ENCODE measurements at regions not wholly inside any gene's neighbourhood (a gene's known extent, or its start where the extent isn't known, plus 50 kb on each side); places are given as distances from the start of the nearest gene placed in this dataset.

DNA sequence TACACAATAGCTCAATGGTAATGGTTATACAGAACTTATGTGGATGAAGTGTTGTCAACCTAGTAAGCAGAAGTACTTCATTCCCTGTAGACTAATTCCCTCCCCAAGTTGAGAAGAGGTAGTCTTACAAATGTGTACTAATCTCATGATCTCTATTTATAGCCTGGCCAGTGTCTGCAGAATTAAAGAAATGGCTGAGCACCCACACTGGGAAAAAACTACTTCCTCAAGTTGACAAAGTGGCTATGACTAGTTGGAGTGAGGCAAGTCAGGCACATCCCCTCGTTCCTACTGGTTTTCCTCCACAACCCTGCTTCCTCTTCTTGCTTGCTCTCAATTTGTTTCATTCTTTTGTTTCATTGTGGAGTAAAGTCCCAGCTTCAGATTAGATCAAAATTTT lies 566.7 kb upstream of the ZNF717 start:
- DNase-seq = no peak

DNA sequence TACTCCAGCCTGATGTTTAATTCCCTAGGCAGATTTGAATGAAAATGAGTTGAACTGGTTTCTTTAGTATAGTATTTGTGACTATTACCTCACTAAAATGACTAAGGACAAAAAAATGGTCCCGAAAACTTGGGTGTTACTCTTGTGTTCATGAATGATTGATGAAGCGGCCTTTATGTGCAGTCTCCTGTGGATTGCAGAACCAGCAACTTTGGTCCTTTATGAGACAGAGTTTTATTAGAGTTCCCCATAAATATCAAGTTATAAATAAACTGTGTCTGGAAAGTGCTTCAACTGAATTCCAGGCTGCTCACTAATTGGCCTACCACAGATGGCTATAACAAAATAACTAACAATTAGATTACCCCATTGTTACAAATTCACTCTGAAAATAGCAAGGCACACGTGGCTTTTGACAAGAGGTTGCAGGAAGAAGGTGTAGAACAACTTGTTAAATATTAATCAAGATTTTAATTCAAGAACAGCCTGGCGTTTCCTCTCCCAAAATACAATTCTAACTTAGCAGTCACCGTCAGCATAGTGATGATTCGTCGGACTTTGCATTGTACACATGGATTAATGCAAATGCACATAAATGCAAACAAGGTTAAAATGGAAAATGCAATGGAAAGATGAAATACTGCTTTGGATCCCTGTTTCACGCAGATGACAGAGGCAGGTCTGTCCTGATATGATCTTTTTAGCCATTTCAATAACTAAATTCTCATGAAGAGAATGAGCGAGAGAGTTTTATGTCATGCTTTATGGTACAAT lies 567.3 kb upstream of the ZNF717 start:
- no peak for DNase-seq

DNA sequence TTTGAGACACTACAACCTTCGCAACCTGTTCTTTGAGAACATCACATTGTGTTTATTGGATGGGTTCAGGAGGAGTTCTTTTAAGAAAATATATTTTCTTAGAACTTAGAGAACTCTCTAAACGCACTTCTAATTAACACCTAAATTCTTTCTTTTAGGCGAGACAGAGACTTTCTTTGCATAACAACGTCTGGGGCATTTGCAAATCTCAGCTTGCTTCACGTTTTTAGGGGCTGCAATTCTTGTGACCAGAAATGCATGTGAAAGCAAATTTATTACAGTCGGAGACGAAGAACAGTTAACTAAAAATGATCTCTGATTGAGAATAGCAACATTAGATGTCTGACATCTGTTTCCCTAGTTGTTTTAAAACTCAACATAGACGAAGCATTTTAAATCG lies 568.3 kb upstream of the ZNF717 start:
- DNase-seq = no peak

DNA sequence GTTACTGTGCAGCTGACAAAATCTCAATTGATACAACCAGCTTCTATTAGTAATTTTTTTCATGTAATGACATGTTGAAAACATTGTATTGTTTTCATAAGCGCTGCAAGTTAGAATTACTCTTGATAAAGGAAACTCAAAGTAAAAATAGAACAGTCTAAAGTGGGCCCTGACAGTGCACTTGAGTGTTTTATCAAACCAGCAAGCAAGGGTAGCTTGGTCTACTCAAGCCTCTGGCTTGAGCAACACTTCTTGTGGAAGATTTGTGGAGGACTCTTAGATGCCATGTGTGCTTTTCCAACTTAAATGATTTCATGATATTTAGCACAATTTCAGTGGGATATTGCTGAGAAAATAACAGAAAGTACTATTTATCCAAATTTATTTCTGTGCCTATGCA lies 575.7 kb upstream of the ZNF717 start:
- DNase-seq = no peak

DNA sequence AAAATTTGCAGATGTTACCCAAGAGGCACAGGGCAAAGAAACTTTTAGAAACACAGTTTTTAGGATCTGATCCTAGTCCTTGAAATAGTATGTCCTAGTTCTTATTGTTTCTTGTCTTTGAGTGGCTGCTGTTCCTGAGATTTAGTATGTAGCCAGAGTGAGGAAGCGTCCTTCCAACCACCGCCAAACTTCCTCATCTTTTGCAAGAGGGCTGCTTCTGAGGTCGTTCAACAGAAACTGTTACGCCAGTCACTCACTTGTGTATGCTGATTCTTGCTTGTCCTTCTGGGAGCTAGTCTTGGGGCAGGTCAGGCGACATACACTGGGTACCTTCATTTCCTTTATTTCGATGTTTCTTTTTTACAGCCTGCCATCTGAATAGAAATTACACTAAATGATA lies 577.3 kb upstream of the ZNF717 start:
- no peak for DNase-seq

DNA sequence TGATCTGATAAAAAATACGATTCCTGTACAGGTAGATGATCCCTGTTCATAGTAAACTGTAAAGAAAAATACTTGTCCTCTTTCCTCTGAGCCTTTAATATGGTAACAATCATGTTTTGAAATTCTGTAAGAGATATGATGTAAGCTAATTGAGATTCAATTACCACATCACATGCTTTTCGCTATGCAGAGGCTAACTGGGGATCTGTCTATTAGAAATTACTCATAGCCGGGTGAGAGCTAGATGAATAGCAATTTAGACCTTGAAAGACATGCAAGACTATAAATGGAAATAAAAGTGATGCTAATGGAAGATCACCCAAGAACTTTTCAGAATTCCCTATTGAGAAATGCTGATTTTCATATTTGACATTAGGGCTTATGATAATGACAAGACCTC lies 579.9 kb upstream of the ZNF717 start:
- no peak for DNase-seq

DNA sequence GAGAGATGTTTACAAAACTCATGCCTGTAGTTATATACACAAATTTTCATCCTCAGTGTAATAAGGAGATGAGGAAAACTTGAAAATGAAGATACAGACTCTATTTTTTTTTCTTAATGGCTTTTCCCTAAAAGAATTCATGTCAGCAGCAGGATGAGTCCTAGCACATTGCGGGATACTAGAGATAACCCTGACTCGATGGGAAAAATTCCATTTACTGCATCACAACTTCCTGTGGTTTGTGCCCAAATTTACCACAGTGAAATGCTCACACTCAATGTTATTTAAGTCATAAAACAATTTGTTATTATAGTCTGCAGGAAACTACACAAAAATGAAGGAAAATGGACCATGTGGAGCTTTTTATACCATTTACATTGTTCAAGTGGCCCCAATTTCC lies 581.9 kb upstream of the ZNF717 start:
- DNase-seq = no peak

DNA sequence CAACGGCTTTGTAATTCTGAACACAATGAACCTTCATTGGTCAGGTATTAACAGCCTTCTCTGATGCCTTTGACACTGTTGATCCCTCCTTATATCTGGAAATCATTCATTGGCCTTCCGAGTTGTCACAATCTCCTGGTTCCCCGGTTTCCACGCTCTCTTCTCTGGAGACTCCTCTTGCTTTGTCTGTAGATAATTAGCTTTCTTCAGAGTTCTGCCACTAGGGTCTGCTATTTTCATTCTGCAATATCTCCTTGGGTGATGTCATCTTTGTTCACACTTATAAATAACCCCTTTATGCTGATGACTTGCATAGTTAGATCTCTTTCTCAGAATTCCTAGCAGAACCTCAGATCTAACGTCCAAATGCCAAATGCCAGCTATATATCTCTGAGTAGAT lies 583.8 kb upstream of the ZNF717 start:
- no peak for DNase-seq

DNA sequence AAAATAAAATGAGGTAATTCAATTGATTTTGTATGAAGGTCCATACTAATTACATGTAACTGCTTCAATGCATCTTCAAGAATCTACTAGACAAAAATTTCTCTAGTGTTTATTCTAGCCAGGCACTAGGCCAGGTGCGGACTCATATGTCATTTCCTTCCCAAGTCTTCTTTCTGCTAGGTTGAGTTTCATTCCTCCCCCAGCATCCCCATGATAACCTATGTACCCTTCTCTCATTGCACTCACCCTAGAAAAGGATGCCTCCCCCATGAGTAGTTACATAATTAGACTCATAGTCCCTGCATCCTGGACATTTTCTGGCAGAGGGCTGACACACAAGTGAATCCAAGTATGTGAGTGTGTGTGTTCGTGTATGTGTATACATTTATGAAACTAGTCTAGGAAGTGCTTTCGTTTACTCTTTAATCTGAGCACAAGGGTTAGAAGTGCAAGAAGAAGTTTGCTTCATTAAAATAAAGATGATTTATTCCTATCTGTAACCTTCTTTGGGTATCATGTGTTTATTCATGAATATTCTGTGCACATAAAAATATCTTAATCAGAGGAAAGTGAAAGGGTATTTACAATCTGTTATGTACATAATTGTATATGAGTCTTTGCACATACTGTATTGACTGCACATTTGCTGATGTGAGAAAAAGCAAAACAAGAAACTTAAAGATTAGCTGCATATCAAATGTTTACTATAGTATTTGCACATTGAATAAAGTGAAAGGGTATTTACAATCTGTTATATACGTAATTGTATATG lies 585.6 kb upstream of the ZNF717 start:
- DNase-seq = no peak

DNA sequence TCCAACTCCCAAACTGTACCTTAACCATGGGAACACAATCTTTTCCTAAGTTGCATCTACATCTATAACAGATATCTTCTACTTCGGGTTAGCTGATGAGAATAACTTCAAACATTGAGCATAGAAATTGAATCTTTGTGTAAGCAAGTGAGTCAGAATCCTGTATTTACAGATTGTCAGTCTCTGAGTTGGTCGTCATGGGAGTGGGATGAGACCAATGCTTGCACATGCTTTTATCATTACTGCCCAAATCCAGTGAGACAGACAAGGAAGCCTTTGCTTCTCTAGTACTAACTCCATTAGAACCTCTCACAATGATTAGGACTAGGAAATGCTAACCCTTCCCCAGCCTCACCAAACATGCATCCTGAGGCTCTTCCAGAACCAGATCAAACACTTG lies 587.1 kb upstream of the ZNF717 start:
- no peak for DNase-seq

DNA sequence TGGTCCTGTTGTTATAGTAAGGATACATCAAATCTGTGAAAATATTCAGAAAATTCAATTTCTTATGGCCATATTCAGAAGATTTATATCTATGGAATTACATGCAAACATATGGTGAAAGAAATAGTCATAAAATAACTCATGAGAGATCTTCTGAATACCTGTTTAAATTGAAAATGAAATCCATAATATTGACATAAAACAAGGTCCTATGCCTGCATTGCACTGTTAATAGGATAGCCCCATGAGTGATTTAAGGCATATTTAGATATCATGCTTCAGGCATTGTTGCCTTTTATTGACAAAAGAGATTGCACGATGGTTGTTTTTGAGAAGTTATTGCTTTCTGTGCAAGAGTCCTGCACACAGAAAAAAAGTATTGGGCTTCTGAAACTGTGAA lies 591.7 kb upstream of the ZNF717 start:
- DNase-seq = no peak

DNA sequence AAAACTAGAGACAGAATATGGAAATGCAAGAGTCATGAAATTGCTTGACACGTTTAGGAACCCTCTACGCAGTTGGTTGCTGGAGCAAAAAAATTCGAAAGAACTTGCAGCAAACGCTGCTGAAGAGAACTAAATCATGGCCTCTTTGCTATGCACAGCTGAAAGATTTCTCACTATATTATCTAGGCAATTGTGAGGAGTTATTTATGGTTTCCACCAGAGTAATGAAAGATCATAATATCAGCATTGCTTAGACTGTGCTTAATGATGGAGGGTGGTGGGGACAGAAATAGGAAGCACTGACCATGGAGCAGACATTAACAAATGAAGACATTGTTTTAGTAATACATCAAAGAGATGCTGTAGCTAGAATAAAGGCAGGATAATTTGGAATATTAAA lies 593.4 kb upstream of the ZNF717 start:
- no peak for DNase-seq

DNA sequence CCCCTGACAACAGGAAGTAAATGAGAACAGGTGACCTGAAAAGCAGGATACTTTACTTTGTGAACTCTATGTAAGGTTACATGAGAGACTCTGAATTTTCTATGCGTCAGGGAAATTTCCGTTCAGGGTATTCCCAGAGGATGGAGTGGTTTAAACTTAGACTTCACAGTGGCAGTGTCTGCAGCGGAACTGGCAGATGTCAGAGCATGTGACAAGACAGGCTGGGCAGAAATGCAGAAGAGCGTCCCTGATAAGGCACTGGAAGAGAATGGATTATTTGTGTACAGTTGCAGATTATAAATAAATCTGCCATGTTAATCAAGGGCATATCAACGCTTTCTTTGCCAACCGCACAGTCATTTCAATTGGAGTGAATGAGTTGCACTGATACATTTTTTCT lies 598.4 kb upstream of the ZNF717 start:
- no peak for DNase-seq

DNA sequence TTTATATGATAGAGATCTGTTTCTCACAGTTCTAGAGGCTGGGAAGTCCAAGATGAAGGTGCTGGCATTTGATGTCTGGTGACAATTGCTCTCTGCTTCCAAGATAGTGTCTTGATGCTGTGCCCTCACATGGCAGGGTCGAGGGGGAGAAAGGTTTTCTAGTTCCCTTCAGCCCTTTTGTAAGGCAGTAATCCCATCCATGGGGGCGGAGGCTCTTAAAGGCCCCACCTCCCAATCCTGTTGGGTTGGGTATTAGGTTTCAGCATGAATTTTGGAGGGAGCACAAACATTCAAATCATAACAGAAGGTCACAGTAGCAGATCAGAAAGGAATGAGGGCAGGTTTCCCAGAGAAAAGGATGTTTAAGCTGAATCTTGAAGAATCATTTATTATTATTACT lies 601.7 kb upstream of the ZNF717 start:
- DNase-seq = no peak

DNA sequence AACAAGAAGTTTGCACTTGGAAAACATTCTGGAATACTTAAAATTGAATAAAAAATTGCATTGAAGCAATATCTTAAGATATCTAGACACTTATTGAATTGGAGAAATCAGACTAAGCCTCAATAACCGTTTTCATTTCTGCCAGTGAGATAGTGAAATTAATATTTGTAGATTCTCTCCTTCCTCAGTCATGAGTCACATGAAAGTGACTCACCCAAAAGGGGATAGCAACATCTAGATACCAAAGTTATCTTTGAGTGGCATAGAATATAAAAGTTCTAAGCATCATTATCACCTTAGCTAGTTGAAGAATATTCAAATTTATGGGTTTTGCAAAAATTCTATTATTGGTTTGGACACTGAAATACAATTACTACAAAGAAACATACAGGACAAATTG lies 614.8 kb upstream of the ZNF717 start:
- no peak for DNase-seq

DNA sequence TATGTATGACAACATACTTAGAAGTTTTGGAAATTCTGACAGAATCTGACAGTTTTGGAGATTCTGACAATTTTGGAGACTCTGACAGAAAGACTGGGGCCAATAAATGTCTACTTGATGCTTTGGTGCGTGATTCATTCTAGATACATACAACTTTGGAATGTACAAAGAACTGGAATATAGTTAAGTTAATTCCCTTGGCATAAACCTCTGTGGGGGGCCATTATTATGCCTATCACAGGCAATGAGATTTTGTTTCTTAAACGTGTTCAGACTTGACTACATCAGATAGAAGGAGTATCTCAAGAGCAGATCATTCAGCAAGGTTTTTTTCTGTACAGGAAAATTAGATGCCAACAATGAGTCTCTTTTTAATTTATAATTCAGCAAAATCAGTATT lies 617.6 kb upstream of the ZNF717 start:
- no peak for DNase-seq

DNA sequence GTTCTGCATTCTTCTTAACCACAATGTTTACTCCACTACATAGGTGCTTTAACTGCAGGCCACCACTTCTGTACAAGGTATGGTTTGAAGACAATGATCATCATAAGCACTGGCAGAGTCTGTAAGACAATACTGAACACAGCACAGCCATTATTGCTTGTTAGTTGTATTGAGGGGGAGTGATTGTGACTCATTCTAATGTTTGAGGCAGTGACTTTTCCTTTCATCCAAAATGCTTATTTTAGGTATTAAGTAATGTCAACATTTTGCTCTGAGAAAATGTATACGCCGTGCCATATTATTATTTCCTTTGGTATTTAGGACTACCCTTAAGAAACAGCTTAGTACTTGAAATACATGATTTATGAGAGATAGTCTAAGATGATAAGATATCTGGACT lies 618.2 kb upstream of the ZNF717 start:
- no peak for DNase-seq

DNA sequence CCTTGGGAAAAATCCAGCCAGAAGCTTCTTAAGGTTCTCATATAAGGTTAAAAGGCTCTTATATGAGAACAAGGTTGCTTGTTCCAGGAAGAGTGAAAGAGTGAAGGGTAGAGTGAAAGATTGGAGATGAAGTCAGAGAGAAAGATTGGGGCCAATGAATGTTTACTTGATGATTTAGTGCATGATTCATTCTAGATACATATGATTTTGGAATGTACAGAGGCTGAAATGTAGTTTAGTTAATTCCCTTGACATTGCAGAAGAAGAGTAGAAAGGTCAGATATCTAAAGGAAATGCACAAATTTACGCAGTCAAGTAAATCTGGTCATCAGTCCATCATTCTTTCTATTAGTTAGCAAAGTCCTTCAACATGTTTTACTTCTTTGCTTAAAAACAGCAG lies 619.8 kb upstream of the ZNF717 start:
- DNase-seq = no peak

DNA sequence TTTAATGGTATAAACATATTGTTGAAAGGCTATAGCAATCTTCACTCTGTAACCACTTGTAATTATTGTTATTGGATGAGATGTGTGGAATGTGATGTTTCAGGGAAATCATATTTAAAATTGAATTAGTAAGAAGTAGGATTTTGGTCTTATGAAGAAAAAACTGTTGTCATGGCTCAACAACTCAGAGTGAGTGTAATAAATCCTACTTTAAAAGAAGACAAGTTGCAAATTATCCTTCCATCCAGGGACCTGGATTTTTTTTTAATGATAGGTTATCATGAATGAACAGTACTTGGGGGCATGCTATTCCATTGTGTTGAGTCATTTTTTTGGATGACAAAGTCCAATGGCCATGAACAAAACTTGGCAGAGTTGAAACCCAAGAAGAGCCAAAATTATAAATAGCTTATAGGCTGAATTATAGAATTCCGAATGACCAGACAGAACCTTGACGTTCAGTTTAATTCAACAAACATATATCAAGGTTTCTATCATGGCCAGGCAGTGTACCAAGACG lies 625.5 kb upstream of the ZNF717 start:
- DNase-seq = no peak

DNA sequence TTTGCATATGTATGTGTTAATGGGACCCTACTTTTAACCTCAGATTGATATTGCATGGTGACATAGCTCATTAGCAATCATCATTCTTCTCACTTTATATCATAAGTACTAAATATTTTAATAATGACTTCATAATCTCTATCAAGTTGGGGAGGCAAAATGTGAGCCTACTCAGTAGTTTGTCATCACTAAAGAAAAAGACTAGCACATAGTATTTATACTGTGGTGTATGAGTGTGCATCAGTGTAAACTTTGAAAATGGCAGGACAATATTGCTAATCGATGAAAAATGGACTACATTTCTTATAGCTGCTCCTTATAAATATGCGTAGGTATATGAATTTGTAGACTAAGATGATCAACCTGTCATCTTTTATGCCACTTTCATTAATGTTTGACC lies 624.5 kb upstream of the ROBO2 start:
- DNase-seq = no peak

DNA sequence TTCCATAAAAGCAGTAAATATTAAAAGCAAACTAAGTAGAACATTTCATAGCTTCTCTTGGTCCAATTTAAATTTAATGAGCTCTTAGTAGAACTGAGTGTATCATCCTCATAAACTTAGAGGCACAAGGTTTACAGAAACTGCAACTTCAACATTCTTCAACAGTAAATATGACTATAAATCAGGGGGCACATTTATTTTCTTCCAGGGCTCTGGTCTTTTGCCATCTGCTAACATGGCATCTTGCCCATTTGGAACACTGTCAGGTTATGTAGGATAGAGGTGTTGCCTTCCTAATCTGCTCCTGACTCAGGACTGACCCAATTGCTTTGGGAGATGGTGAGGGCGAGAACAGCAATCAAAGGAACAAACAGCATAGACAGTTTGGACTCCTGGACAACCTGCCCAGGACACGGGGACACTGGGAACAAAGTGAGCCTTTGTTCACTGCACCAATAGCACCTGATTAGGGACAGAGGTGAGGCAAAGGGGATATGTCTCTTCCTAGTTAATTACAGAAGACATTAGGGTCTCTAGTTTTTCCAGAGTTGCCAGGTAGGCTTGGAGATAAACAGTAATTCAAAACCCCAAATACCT lies 610.2 kb upstream of the ROBO2 start:
- no peak for DNase-seq

DNA sequence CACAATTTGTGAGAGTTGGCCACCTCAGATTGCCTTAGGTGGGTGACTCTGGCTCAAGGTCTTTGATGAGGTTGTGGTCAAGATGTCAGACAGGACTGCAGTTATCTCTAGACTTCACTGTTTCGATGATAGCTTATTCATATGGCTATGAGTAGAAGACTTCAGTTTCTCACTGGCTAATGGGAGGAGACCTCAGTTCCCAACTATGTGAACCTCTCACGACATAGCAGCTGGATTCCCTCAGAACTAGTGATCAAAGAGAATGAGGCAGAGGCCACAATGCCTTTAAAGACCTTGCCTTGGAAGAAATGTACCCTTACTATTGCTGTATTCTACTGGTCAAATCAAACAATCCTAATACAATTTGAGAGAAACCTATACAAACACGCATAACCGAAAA lies 607.5 kb upstream of the ROBO2 start:
- no peak for DNase-seq

DNA sequence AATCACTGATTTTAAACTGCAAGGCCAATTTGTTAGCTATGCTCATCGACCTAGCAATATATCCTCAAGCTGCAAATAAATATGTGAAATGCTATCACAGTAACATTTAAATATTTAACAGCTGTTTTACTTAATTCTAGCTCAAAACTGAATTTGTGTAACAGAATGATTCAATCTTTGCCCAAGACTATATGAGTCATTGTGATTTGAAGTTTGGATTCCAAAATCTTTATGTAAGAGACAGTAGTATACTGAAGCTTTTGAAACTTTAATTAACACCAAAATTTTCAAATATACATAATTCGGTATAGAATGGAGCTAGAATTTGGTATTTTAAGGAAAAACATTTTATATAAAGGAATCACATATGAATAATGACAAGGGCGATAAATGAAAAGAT lies 603.0 kb upstream of the ROBO2 start:
- DNase-seq = no peak

DNA sequence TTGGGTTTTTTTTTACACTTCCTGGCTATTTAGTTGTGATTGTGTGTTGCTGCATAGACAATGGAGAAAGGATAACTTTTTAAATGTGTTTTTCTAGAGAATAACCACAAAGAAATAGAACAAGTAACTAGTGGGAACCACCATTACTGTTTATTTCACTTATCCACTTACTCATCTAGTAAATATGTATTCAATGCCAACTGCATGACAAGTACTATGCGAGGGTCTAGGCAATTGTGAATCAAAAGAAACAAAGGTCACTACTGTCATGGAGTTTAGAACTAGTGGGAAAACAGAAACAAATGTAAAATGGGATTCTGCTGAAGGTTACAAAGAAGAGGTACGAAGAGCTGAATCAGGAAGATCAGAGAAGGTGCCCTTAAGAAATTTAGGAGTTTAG lies 600.9 kb upstream of the ROBO2 start:
- no peak for DNase-seq
